ENCODE measurements at regions not wholly inside any gene's neighbourhood (a gene's known extent, or its start where the extent isn't known, plus 50 kb on each side); places are given as distances from the start of the nearest gene placed in this dataset.

GRCh38 chr11:106424111-106424510, 346.6 kb downstream of the AASDHPPT start:
- TF ChIP-seq, protein P1, sequence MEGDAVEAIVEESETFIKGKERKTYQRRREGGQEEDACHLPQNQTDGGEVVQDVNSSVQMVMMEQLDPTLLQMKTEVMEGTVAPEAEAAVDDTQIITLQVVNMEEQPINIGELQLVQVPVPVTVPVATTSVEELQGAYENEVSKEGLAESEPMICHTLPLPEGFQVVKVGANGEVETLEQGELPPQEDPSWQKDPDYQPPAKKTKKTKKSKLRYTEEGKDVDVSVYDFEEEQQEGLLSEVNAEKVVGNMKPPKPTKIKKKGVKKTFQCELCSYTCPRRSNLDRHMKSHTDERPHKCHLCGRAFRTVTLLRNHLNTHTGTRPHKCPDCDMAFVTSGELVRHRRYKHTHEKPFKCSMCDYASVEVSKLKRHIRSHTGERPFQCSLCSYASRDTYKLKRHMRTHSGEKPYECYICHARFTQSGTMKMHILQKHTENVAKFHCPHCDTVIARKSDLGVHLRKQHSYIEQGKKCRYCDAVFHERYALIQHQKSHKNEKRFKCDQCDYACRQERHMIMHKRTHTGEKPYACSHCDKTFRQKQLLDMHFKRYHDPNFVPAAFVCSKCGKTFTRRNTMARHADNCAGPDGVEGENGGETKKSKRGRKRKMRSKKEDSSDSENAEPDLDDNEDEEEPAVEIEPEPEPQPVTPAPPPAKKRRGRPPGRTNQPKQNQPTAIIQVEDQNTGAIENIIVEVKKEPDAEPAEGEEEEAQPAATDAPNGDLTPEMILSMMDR (IDR thresholded peaks at IDR 0.05) = no peak
- TF ChIP-seq SIN3A (IDR thresholded peaks at IDR 0.05; ENCODE audit: borderline replicate concordance, insufficient read depth, low read depth, low read length) = no peak
